K562 (cell line): ENCODE measurements at regions not wholly inside any gene's neighbourhood (a gene's known extent, or its start where the extent isn't known, plus 50 kb on each side); places are given as distances from the start of the nearest gene placed in this dataset.

Source experiments
- ATAC-seq: fragments of 200-7000 bp; cut with Tn5 transposase; 3 replicates; pipeline ENCODE4 v1.9.1; 2020; ENCODE audit warnings: moderate library complexity
- BruUV-seq: library from RNA; stranded (reverse); fragments of 400-500 nt; replicated peaks from 2 replicates; lab custom pipeline; 2021; lab: Mats Ljungman, UMichigan
- CTCF ChIA-PET: fragments of 300-600 bp; formaldehyde crosslinking; extraction: SDS; loops from one replicate; lab custom pipeline; 2021; ENCODE audit warnings: low intra/inter-chr PET ratio; lab: Yijun Ruan, JAX
- POLR2A ChIA-PET: fragments of 300-600, 350-650 bp; sonication (Branson Sonifier 250); formaldehyde crosslinking; extraction: SDS; loops from one replicate; lab custom pipeline; 2021; ENCODE audit warnings: antibody characterized with exemption, inconsistent platforms; lab: Yijun Ruan, JAX
- DNase-seq, 4 experiments: peaks; one replicate each; pipeline versions ENCODE4 v3.0.0 to v3.0.0-alpha.2; 2011 to 2018; ENCODE audit warnings: low spot score in 3 of 4, mixed read lengths in 3 of 4; ENCODE audit errors: extremely low read depth in 1 of 4
- FAIRE-seq: peaks from 2 replicates; lab custom pipeline; 2011; peaks lifted over from hg19 to GRCh38; lab: Jason Lieb, UNC
- H2AFZ ChIP-seq: 2 replicates; pipeline ENCODE4 v1.6.0; 2011; ENCODE audit warnings: low read depth, low read length, control low read depth, inconsistent platforms
- H3K27ac ChIP-seq: fragments of 200-600 bp; 3 replicates; pipeline ENCODE4 v1.8.0; 2011; ENCODE audit warnings: low read depth, mild to moderate bottlenecking, control low read depth, inconsistent platforms, low read length, moderate library complexity, mixed read lengths; ENCODE audit errors: extremely low read depth
- H3K27me3 ChIP-seq, 2 experiments: fragments of 300-600 bp in 1 of 2; 2 replicates in 1 of 2; 3 replicates in 1 of 2; pipeline versions ENCODE4 v1.6.0 to v1.8.0; 2011; ENCODE audit warnings: inconsistent platforms in 2 of 2, low read length in 2 of 2, mild to moderate bottlenecking in 1 of 2, mixed read lengths in 1 of 2, moderate library complexity in 1 of 2; ENCODE audit not compliant: control insufficient read depth in 2 of 2, insufficient read depth in 2 of 2
- H3K36me3 ChIP-seq: fragments of 300-600 bp; 3 replicates; pipeline ENCODE4 v1.8.0; 2011; ENCODE audit warnings: mild to moderate bottlenecking, low read length, inconsistent platforms; ENCODE audit not compliant: control insufficient read depth, insufficient read depth
- H3K4me1 ChIP-seq, 2 experiments: fragments of 200-600 bp in 1 of 2; replicated peaks in 1 of 2; 2 replicates in 1 of 2; 3 replicates in 1 of 2; pipeline versions ENCODE4 v1.5.1 to v1.8.0; 2011; ENCODE audit warnings: inconsistent platforms in 2 of 2, low read length in 2 of 2, mild to moderate bottlenecking in 1 of 2, mixed read lengths in 1 of 2, moderate library complexity in 1 of 2; ENCODE audit not compliant: control insufficient read depth in 2 of 2, insufficient read depth in 2 of 2
- H3K4me2 ChIP-seq: 2 replicates; pipeline ENCODE4 v1.6.1; 2011; ENCODE audit warnings: low read length, control low read depth, inconsistent platforms, mixed read lengths; ENCODE audit not compliant: insufficient read depth
- H3K4me3 ChIP-seq: fragments of 200-600 bp; sonication (generic), shearing (Covaris generic); 2 replicates; pipeline ENCODE4 v1.5.1; 2016; ENCODE audit warnings: control low read depth, inconsistent platforms
- H3K79me2 ChIP-seq: fragments of 200-600 bp; 3 replicates; pipeline ENCODE4 v1.8.0; 2011; ENCODE audit warnings: low read length, inconsistent platforms; ENCODE audit not compliant: control insufficient read depth, insufficient read depth
- H3K9ac ChIP-seq, 2 experiments: 2 replicates each; pipeline versions ENCODE4 v1.6.0 to v1.6.1; 2011; ENCODE audit warnings: low read depth in 2 of 2, low read length in 2 of 2, control low read depth in 1 of 2, inconsistent platforms in 1 of 2, mild to moderate bottlenecking in 1 of 2, mixed read lengths in 1 of 2; ENCODE audit not compliant: insufficient read depth in 1 of 2
- H3K9me1 ChIP-seq: one replicate; pipeline ENCODE4 v1.6.0; 2011; ENCODE audit warnings: inconsistent platforms, mild to moderate bottlenecking, low read length, moderate library complexity; ENCODE audit not compliant: control insufficient read depth, insufficient read depth
- H3K9me3 ChIP-seq: replicated peaks from 2 replicates; pipeline ENCODE4 v1.5.1; 2011; ENCODE audit warnings: low read depth, low read length, inconsistent platforms; ENCODE audit not compliant: control insufficient read depth, insufficient read depth
- H4K20me1 ChIP-seq: replicated peaks from 2 replicates; pipeline ENCODE4 v1.6.1; 2011; ENCODE audit warnings: low read length, inconsistent platforms, mixed read lengths; ENCODE audit not compliant: control insufficient read depth, insufficient read depth
- CHD2 ChIP-seq: IDR thresholded peaks from 2 replicates; pipeline ENCODE4 v1.6.1; 2011; ENCODE audit warnings: low read depth, low read length
- HDAC3 ChIP-seq: fragments of 450-650 bp; IDR thresholded peaks from 2 replicates; pipeline ENCODE4 v1.6.1; 2018; ENCODE audit warnings: borderline replicate concordance, mild to moderate bottlenecking, moderate library complexity; ENCODE audit not compliant: partially characterized antibody
- HDAC6 ChIP-seq: IDR thresholded peaks from 2 replicates; pipeline ENCODE4 v1.6.1; 2012; ENCODE audit warnings: low read depth, mild to moderate bottlenecking, control low read depth, inconsistent platforms, low read length, moderate library complexity
- ZBTB8A ChIP-seq: fragments of 450-650 bp; IDR thresholded peaks from 2 replicates; pipeline ENCODE4 v1.6.1; 2018; ENCODE audit warnings: mild to moderate bottlenecking, moderate library complexity; ENCODE audit not compliant: partially characterized antibody
- ZNF316 ChIP-seq: fragments of 450-650 bp; IDR thresholded peaks from 2 replicates; pipeline ENCODE4 v1.6.1; 2016
- WGBS: fragments of 100-300 bp; shearing (Covaris generic); methylation state at CpG from one replicate; pipeline ENCODE4 v1.1.6; 2016; ENCODE audit warnings: low coverage, mixed read lengths; ENCODE audit not compliant: insufficient coverage; ENCODE audit errors: missing lambda C conversion rate; 5-methylcytosine and 5-hydroxymethylcytosine counted together
- in situ Hi-C: fragments of 300-500 bp; cut with MboI; formaldehyde crosslinking; loops from 4 replicates; pipeline ENCODE4 v1.15.0; 2018; ENCODE audit warnings: inconsistent platforms, mixed read lengths
- intact Hi-C: fragments of 100-400 bp; cut with micrococcal nuclease; formaldehyde crosslinking; loops from 2 replicates; pipeline ENCODE4 v1.14.2; 2022

DNA sequence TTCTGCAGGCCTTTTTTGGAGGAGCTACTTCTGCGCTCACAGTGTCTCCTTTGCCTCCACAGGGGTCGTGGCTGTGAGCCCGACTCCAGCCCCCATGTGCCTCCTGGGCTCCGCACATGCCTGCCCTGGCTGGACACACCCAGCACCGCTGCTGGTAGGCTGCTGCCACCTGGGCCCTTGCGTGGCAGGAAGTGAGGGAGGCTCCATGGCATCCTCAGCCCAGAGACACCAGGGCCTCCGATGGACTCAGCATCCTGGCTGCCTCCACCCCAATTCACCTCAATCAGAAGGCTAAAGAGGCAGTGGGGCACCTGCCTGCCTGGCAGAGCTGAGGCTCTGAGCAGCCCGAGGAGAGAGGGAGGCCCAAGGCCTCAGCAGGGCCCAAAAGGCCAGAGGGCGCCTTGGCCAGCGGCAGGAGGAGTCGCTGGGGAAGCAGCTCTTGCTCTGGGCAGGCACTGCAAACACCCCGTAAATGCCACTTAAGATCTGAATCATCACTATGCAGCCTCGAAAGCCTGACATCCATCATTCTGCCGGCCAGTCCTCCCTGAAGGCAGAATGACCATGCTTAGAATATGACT lies 68.3 kb upstream of the OTOS start (continued):
- no peak for TF ChIP-seq ZBTB8A

- in situ Hi-C loops (no loop called here), intact Hi-C loops (no loop called here)
- WGBS, result 6% methylated on average over 8 of the region's 9 CpGs
- Histone ChIP-seq H3K4me1 (no peaks in the 10 kb centered on the region), H2AFZ (no peak overlapping the region), H3K9me3 (no peaks in the 10 kb centered on the region), H3K79me2 (no peaks in the 10 kb centered on the region), H3K27ac (no peak overlapping the region), H3K27me3 (peaks cover 2 to 54% of the 10 kb centered on the region in 2 experiments; a peak in 4 of 5 replicates), H3K9ac (no peak overlapping the region), H3K9me1 (no peaks in the 10 kb centered on the region), H3K36me3 (no peaks in the 10 kb centered on the region), H3K4me2 (no peak overlapping the region), H3K4me3 (no peak overlapping the region), H4K20me1 (no peaks in the 10 kb centered on the region)
- ATAC-seq (no peak), FAIRE-seq (no peak), DNase-seq (no peak)
- CTCF ChIA-PET, result no interaction called here
- POLR2A ChIA-PET, result interaction anchor here (0.6 to 0.7 kb wide), 2 partner anchors 13 to 264 kb away, joined by 3 read pairs; no protein-coding TSS in a partner anchor
- no TSS peak for BruUV-seq
- TF ChIP-seq HDAC3 (no peak), HDAC6 (no peak), ZNF316 (no peak), CHD2 (no peak)
Measured at GRCh38 chr2:240209493-240209892, 69.0 kb upstream of the OTOS start.
